Fibroblast of skin of left quadriceps (primary cell): ENCODE measurements at regions not wholly inside any gene's neighbourhood (a gene's known extent, or its start where the extent isn't known, plus 50 kb on each side); places are given as distances from the start of the nearest gene placed in this dataset.

ENCODE experiments used
- DNase-seq, 2 experiments: peaks; one replicate each; pipeline ENCODE4 v3.0.0-alpha.2; 2013; ENCODE audit warnings: low read depth in 2 of 2

DNA sequence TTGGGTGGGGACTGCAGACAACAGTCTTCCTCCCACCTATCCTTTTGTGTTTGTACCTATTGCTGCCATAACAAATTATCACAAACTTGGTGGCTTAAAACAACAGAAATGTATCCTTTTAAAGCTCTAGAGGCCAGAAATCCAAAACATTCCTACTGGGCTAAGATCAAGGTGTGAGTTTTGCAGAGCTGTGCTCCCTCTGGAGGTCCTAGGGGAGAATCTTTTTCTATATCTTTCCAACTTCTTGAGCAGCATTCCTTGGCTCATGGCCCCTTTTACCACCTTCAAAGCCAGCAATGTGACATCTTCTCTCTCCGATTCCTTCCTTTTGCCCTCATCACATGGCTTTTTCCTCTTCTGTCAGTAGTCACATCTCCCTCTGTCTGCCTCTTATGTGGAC is 190.6 kb downstream of the TTC8 start:
- no peak for DNase-seq

DNA sequence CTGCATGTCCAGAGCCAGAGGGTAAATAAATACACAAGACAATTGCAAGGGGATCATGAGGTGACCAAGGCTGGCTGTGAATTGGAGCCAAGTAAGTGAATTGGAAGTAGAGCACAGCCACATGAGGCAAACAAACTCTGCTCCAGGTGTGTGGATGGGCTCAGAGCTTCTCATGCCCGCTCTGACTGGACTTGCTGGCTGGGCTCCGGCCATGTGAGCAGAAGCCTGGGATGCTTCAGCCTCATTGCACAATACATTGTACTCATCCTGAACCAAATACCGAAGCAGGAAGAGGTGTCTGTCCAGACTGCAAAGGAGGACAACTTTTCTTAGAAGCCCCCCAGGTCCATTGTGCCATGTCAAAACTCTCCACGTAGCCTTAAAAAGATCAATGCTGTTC is 193.0 kb downstream of the TTC8 start:
- DNase-seq = no peak

DNA sequence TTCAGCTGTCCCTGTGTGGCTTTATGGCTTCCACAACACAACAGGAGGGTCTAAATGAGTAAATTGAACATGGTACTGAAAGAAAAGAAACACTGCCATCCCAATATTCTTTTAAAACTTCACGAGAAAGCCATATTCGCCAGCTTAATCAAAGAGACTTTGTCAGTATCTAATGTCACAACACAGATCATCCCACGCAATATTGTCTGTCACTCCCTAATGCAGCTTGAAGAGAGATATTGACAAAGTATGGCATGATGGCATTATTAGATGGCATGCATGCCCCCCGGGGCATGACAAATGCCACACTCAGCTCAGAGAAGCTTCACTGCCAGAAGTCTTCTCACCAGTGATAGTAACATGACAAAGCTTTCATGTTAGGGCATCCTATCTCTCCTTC is 197.8 kb downstream of the TTC8 start:
- DNase-seq = no peak

DNA sequence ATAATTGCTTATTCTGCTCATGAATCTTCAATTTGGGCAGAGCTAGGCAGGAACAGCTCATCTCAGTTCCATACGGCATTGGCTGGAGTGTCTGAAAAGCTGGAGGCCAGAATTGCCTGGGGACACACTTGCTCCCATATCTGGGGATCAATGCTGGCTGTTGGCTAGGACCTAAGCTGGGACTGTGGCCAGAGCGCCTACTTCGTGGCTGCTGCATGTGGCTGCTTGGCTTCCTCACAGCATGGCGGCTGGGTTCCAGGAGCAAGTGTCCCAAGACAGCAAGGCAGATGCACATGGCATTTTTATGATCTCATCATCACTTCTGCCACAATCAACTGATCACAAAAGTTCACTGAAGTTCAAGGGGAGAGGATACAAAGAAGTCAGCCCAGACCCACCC is 200.2 kb downstream of the TTC8 start:
- no peak for DNase-seq

DNA sequence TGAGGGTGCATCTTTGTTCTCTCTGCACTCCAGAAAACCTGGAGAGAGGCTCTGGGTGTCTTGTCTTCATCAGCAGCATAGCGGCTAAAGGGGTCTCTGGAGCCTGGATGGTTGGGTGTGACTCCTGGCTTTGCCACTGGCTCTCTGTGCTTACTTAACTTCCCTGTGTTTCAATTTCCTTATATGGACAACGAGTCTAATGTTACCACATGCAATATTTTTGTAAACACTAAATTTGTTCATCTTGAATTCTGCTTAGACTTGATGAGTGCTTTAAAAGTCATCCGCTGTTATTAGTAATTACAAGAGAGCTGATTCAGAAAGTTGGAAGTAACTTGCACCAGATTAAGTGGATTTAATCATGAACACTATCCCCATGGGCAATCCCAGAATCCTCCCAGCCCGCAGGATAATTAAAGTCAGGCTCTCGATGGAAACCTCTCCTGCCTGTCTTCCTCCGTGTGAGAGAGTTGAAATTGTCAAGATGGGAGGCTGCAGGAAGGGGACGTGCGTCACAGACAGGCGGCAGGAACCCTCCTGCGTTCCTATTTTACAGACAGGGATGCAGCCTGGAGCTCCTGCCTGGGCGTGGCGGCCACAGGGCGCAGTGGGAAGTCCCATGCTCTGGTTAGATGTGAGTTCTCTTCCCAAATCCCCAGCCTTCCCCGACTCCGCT is 201.2 kb downstream of the TTC8 start:
- DNase-seq = peak; percentile 97 to 98

DNA sequence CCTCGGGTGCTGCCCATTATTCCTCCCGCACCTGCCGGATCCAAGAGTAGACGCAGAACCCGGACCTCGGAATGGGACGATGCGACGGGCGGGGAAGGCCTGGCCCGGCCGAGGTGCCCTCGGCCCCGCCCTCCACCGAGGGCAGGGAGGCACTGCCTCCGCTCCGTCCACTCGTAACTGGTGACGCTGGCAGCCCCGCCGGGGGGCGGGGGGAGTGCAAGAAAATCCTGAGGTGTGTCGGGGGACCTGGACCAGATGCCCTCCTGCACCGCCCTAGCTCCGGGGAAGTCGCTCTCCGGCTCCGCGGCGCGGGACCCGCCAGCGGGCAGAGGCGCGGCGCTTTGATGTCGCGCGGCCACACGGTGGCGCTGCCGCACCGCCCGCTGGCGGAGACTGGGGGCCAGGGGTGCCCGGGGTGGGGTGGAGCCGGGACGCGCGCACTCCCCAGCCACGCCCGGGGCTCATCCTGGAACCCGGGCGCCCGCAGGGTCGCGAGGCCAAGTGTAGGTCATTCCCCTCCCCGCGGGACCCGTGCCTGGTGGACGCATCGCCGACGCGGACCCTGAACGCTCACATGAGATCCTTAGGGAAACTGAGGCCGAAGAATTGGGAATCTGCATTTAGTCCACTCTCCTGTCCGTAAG is 202.8 kb downstream of the TTC8 start:
- peak in 1 of 2 experiments; percentile 11 for DNase-seq

DNA sequence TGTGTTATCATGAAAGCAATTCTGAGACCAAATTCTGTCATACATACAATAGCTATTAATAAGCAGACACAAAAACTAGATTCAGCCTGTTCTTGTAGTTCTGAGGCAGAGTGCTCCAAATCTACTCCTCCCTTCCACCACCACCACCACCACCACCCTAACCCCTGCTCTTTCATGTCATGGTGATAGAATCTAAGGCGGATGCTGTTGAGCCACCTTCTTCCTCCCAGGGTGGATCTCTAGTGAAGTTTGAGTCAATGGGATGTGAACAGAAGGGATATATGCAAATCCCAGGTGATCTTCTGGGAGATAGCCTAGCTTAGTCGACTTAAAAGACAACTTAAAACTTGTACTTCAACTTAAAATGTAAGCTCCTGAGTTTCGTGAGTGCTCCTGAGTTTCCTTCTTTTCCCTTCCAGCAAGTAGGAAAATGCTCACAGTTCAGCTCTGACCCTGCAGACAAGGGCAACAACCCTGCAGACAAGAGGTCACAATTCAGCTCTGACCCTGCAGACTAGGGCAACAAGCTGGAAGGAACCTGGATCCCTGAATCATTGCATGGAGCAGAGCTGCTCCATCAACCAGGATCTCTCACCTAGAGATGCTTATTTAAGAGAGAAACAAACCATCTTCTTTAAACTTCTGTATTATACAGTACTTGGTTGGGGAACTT is 204.1 kb downstream of the TTC8 start:
- no peak for DNase-seq

DNA sequence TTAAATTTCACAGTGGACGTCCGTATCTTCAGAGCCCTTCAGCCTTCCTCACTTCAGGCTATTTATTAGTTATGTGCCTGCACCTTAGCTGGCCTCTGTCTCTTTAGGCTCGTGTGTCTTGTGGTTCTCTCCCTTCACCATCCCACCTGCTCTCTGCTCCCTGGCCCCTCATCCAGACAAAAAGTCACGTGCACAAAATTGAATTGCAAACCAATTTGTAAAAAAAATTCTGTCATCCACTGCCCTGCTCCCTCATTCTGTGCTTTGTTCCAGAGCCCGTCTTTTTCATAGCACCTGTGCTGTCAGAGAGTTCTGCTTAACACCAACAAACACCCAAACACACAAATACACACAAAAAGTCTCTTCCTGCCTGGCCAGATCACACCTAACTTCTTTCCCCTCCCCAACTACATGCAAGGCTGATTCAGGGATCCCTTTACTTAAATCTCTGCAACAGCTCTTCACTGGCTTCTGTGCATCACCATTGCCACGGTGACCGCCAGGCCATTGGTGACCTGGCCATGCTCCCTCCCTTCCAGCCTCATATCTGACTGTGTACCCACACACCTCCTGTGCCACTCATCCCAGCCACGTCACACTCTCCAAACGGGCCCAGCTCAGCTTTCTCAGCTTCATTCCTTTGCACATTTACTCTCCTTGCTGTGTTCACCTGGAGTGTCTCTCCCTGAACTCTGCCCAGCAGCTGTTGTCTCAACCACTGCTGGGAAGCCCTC is 205.7 kb downstream of the TTC8 start:
- no peak for DNase-seq

DNA sequence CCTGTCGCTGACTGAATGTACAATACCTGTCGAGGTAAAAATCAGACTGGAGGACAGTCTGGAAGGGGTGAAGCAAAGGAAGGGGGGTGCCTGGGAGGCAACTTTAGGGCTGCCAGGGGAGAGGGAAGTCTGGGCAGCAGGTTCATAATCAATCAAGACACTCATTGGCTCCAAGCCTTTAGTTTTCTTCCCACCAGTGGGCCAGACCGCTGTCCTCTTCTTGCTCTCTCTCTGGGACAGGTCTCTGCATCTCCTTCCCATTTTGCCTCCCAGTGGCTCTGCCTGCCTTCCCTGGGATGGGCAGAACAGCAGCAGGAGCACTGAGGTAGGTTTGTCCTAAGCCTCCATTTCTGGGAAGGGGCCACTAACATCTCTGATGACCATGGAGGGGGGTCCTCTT is 206.5 kb downstream of the TTC8 start:
- DNase-seq = no peak

DNA sequence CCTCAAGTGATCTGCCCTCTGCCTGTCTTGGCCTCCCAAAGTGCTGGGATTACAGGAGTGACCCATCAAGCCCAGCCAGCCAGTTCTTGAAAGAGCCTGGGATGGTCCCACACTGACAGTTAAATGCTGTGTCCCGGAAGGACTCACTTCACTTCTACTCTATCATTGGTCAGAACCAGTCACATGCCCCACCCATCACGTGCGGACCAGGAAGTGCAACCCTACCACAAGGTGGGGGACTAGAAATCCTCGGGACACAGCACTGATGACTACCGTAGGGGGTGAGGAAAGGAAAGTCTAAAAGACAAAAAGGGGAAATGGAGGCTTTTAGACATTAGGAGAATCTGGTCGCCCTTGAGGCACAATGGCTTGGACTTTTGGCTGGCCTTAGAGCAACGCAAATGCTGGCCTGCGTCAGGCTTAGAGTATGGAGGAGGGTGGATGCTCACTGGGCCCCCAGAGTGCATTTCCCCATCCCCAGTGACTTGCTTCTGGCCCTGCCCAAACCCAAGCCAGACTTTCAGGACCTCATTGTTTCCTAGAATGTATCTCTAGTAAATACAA is 207.7 kb downstream of the TTC8 start:
- no peak for DNase-seq

DNA sequence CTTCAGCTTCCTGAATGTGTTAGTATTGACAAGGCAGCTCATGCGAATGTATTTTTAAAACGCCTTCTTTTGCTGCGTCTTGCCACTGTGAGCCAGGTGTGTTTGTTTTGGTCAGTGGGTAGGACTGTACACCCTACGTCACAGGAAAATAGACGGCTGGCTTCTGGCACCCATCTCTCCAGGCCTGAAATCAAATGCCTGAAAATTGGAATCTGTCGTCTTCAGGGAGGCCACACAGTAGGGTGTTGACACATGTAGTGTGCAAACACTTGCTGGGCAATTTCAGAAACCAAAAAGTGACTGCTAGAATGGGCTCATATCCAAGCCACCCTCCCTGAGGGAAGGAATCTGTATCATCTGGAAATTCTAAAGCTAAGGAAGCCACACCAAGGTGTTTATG is 209.3 kb downstream of the TTC8 start:
- no peak for DNase-seq

DNA sequence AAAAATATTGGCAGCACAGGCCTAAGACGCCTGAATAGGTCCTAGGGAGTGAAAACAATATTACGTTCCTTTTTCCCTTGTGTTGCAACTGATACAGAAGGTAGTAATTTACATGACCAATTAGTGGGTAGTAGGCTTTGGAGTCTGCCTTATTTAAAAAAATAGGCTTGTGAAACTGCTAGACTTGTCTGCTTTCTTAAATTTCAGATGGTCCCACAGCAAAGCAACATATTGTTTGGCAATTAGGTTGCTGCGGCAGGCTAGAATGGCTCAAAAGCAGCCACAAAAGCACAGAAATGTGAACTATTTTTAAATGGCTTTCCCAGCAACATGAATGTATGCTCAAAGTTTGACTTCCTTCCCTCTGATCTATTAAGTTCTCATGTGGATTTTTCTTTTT is 211.9 kb downstream of the TTC8 start:
- no peak for DNase-seq

DNA sequence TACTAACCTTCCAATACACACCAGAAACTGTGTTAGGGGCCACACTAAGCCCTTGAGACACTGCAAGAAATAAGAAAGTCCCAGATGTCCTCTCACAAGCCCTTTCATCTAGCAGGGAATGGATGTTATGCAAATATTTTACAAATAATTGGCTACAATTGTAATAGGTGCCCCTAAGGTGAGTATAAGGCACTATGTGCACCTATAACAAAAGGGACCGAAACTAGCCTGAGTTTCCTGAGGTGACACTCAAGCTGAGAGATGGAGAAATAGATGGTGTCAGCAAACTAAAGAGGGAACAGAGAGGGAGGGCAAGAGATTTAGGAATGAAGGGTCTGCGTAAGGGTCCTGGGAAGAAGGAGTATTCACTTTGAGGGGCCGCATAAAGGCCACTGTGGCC is 212.6 kb downstream of the TTC8 start:
- no peak for DNase-seq

DNA sequence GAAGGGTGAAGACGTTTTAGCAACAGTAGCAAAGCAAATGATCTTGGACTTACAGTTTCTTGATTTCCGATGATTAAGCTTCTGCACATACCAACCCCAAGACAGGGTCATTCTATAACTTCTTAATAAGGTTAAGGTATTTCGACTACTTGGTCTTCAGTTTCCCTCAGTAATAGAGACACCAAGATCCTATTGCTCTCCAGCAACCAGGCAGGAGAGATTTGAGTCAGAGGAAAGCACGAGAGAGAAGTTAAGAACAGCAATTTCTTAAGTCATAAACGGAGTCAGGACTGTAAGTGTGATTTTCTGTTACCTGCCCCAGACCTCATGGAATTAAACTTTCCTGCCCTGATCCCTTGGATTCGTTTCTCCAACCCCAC is 215.6 kb downstream of the TTC8 start:
- no peak for DNase-seq

DNA sequence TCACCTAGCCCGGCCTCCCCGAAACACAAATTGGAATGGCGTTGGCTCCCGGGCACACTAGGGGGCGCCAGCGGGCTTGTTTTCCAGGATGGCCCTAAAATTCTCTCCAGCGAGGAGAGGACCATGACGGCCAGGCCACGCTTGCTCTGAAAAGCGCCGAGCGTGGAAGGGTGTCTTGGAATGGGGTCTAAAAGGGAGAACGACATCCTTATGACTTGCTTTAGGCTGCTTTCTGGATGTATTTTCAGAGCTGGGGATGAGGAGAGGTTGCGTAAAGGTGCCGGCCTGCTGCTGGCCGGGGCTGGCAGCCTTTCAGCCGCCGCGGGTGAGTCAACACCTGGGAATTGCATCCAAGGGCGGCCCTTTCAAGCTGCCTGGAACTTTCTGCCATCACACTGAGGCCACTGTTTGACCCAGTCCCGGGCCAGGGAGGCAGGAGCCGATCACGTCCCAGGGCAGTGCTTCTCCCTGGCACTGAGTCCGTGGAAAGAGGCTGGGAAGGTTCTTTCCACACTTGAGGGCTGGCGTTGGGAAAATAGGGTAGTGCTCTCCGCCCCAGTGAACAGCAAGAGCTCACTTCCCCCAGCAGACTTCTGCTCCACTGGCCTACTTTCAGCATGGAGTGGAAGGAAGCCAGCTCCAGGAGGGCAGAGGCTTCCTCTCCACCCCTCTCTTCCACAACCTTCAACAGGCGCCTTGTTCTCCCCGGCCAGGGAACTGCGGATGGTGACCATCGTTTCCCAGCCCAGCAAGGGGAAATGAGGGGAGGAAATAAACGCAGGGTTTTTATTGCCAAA is 216.2 kb downstream of the TTC8 start:
- peak; percentile 68 to 69 for DNase-seq

DNA sequence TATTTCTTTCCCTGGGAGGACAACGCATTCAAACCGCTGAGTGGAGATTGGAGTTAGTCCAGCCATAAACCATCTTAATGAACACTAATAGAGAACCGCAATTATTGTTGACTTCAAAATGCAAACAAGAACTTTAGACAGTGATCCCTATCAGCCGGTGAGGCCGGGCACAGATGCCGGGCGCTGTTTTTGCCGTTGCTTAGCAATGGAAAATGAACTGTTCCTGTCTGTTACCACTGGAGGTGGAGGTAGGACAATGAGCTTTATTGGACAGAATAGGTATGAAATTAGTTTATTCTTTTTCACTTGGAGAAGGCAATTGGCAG is 216.8 kb downstream of the TTC8 start:
- no peak for DNase-seq

DNA sequence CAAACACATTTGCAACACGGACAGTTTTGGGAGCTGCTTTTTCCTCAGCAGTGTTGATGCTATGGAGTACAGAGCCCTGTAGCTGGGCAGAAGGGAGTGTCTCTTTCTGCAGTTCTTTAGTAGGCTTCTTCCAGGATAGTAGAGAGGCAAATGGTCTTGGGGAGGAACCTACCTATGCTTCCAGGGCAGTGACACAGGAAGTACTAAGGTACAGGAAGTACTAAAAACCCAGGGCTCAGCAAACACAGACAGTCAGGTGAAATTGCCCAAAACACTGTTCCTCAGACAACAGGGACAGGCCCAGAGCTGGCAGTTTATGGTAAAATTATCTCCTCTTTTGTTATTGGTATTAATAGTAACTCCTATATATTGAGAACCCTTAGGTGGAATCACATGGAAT is 217.6 kb downstream of the TTC8 start:
- no peak for DNase-seq

DNA sequence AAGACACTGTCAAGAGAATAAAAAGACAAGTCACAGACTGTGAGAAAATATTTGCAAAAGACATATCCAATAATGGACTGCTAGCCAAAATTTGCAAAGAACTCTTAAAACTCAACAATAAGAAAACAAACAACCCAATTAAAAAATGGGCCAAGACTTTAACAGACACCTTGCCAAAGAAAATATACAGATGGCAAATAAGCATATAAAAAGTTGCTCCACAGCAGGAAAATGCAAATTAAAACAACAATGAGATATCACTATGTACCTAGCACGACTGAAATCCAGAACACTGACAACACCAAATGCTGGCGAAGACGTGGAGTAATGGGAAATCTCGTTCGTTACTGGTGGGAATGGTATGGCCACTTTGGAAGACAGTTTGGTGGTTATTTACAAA is 228.9 kb downstream of the TTC8 start:
- DNase-seq = no peak

DNA sequence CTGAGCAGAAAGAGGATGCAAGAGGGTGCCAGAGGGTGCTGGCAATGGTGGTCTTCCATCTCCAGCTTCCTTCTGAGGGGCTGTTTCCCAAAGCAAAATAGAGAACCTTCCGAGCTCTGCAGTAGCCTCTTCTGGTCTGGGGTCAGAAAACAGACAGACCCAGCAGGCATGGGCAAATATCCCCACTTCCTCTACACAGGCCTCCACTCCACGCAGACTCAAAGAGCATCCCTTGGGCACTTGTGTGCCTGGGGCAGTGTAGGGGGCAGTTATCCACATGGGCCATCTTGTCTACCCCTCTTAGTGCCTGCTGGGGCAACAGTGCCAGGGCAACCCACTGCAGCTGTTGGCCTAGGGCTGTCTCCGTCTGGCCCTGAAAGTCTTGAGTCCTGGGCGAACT is 231.9 kb downstream of the TTC8 start:
- DNase-seq = no peak

DNA sequence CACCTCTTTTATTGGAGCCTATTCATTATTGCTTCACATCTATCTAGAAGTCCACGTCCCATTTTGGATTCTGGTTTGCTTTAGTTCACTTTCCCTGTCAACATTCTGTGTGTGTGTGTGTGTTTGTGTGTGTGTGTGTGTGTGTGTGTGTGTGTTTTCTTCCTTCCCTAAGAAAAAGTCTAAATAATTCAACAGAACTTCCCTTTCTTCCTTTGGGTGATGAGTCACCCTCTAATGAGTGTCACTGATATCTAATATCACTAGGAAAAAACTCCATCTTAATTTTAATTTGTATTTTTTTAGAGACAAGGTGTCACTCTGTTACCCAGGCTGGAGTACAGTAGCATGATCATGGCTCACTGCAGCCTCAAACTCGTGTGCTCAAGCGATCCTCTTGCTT is 234.2 kb downstream of the TTC8 start:
- DNase-seq = no peak

DNA sequence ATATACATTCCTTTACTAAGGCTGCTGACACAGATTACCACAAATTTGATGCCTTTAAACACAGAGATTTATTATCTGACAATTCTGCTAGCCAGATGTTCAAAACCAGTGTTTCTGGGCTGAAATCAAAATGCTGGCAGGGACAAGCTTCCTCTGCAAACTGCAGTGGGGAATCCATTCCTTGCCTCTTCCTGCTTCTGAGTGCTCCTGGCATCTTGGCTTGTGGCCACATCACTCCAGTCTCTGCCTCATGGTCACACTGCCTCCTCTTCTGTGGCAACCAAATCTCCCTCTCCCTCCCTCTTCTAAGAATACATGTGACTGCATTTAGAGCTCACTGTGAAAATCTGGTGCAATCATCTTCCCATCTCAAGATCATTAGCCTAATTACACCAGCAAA is 235.7 kb downstream of the TTC8 start:
- DNase-seq = no peak

DNA sequence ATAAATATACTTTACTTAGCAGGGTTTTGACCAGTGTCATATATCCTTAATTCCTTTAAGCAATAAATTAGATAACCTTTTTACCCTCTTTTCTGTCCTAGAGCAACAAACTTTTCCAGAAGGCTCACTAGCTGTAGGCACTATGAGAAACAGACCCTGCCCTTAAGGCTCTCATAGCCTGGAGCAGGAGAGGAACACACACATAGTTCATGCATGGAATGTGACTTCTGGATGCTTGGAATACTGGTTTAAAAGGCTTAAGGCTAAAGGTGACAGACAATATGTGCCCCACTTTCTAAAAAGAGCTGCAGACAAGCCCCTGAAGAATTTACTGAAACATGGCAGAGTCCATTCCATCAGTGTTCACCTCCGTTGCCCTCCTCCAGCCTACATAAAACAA is 237.2 kb downstream of the TTC8 start:
- no peak for DNase-seq
